HEK293 (cell line): ENCODE measurements at regions not wholly inside any gene's neighbourhood (a gene's known extent, or its start where the extent isn't known, plus 50 kb on each side); places are given as distances from the start of the nearest gene placed in this dataset.

Source experiments
- CTCF ChIA-PET: fragments of 350-600 bp; formaldehyde crosslinking; extraction: SDS; loops from one replicate; lab custom pipeline; 2021; ENCODE audit warnings: antibody characterized with exemption; lab: Yijun Ruan, JAX
- POLR2A ChIA-PET: fragments of 300-600 bp; formaldehyde crosslinking; extraction: SDS; loops from one replicate; lab custom pipeline; 2020; ENCODE audit warnings: antibody characterized with exemption, inconsistent platforms; lab: Yijun Ruan, JAX
- H3K27ac ChIP-seq: fragments of 200-500 bp; sonication (Bioruptor generic); 2 replicates; pipeline ENCODE4 v1.5.1; 2014; ENCODE audit warnings: low read depth, low read length, control low read depth, inconsistent platforms; ENCODE audit errors: extremely low read depth
- H3K36me3 ChIP-seq, 2 experiments: fragments of 200-500 bp in 1 of 2; sonication (Bioruptor generic) in 1 of 2; 1 replicate in 1 of 2; 2 replicates in 1 of 2; pipeline ENCODE4 v1.5.1; 2014 to 2017; ENCODE audit warnings: inconsistent platforms in 2 of 2, low read length in 2 of 2; ENCODE audit not compliant: control insufficient read depth in 2 of 2, insufficient read depth in 1 of 2
- H3K4me1 ChIP-seq: fragments of 200-500 bp; sonication (Bioruptor generic); 2 replicates; pipeline ENCODE4 v1.5.1; 2014; ENCODE audit warnings: mild to moderate bottlenecking, low read length, inconsistent platforms; ENCODE audit not compliant: control insufficient read depth, insufficient read depth
- H3K4me3 ChIP-seq: 2 replicates; pipeline ENCODE4 v1.5.1; 2011; ENCODE audit warnings: low read depth, mild to moderate bottlenecking, control low read depth, low read length, moderate library complexity
- H3K9me3 ChIP-seq: fragments of 200-500 bp; sonication (Bioruptor generic); 2 replicates; pipeline ENCODE4 v1.5.1; 2014; ENCODE audit warnings: low read depth, low read length, inconsistent platforms; ENCODE audit not compliant: control insufficient read depth, insufficient read depth
- BCL11B ChIP-seq: fragments of 450-650 bp; formaldehyde crosslinking; IDR thresholded peaks from 2 replicates; pipeline ENCODE4 v1.5.1; 2016; ENCODE audit warnings: low read depth, missing biosample characterization, missing genetic modification characterization
- GLI4 ChIP-seq: fragments of 450-650 bp; formaldehyde crosslinking; IDR thresholded peaks from 2 replicates; pipeline ENCODE4 v1.5.1; 2016; ENCODE audit warnings: missing biosample characterization, missing genetic modification characterization
- KLF16 ChIP-seq: fragments of 450-650 bp; formaldehyde crosslinking; IDR thresholded peaks from 2 replicates; pipeline ENCODE4 v1.5.1; 2017; ENCODE audit warnings: missing biosample characterization, missing genetic modification characterization
- OVOL3 ChIP-seq: fragments of 450-650 bp; formaldehyde crosslinking; IDR thresholded peaks from 2 replicates; pipeline ENCODE4 v1.5.1; 2016; ENCODE audit warnings: missing biosample characterization, missing genetic modification characterization
- SP3 ChIP-seq: fragments of 450-650 bp; formaldehyde crosslinking; IDR thresholded peaks from 2 replicates; pipeline ENCODE4 v1.5.1; 2016; ENCODE audit warnings: missing biosample characterization, missing genetic modification characterization
- ZNF138 ChIP-seq: fragments of 450-650 bp; formaldehyde crosslinking; IDR thresholded peaks from 2 replicates; pipeline ENCODE4 v1.5.1; 2016; ENCODE audit warnings: missing biosample characterization, missing genetic modification characterization, borderline replicate concordance
- ZNF248 ChIP-seq: fragments of 450-650 bp; formaldehyde crosslinking; IDR thresholded peaks from 2 replicates; pipeline ENCODE4 v1.5.1; 2017; ENCODE audit warnings: missing biosample characterization, missing genetic modification characterization
- ZNF561 ChIP-seq: fragments of 450-650 bp; IDR thresholded peaks from 2 replicates; pipeline ENCODE4 v1.5.1; 2018; ENCODE audit warnings: missing biosample characterization, missing genetic modification characterization, borderline replicate concordance
- ZNF843 ChIP-seq: fragments of 450-650 bp; formaldehyde crosslinking; IDR thresholded peaks from 2 replicates; pipeline ENCODE4 v1.5.1; 2016; ENCODE audit warnings: missing biosample characterization, missing genetic modification characterization
- TF ChIP-seq, protein P1 (sequence below): fragments of 450-650 bp; formaldehyde crosslinking; IDR thresholded peaks from 2 replicates; pipeline ENCODE4 v1.5.1; 2017; ENCODE audit warnings: missing biosample characterization, missing genetic modification characterization
- TF ChIP-seq, protein P2 (sequence below): fragments of 450-650 bp; formaldehyde crosslinking; IDR thresholded peaks from 2 replicates; pipeline ENCODE4 v1.5.1; 2017; ENCODE audit warnings: missing biosample characterization, missing genetic modification characterization
- TF ChIP-seq, protein P3 (sequence below): fragments of 450-650 bp; formaldehyde crosslinking; IDR thresholded peaks from 2 replicates; pipeline ENCODE4 v1.5.1; 2017; ENCODE audit warnings: missing biosample characterization, missing genetic modification characterization
- TF ChIP-seq, protein P4 (sequence below): fragments of 450-650 bp; formaldehyde crosslinking; IDR thresholded peaks from 2 replicates; pipeline ENCODE4 v1.5.0; 2017; ENCODE audit warnings: missing biosample characterization, missing genetic modification characterization, borderline replicate concordance
- TF ChIP-seq, protein P5 (sequence below): fragments of 450-650 bp; formaldehyde crosslinking; IDR thresholded peaks from 2 replicates; pipeline ENCODE4 v1.5.1; 2017; ENCODE audit warnings: missing biosample characterization, missing genetic modification characterization
- TF ChIP-seq, protein P6 (sequence below): fragments of 450-650 bp; formaldehyde crosslinking; IDR thresholded peaks from 2 replicates; pipeline ENCODE4 v1.5.1; 2016; ENCODE audit warnings: missing biosample characterization, missing genetic modification characterization
- TF ChIP-seq, protein P7 (sequence below): fragments of 450-650 bp; formaldehyde crosslinking; IDR thresholded peaks from 2 replicates; pipeline ENCODE4 v1.5.1; 2016; ENCODE audit warnings: missing biosample characterization, missing genetic modification characterization

DNA sequence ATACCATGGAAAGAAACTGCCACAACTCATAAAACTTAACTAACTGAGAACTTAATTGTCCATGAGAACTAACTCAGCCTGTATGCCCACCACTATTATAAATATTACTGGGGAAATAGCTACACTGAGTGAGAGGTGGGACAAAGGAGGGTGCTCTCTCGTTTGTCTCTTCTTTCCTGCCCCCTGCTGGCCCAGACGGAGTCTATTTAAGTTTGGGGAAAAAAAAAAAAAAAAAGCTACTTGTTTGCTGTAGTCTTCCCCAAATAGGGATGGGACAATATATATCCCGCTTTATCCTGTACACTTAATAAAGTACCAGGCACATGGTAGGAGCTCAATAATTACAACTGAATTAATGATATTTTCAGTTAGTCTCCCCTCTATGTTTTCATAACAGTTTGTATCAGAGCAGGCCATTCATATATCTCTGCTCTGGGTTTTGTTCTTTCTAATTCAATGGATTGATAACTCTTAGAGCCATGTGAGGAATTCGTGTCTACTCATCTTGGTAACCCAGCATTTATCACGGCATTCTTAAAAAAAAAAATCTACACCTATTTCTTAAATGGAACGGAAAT is 647.6 kb upstream of the PKDCC start:
- TF ChIP-seq, protein P1, sequence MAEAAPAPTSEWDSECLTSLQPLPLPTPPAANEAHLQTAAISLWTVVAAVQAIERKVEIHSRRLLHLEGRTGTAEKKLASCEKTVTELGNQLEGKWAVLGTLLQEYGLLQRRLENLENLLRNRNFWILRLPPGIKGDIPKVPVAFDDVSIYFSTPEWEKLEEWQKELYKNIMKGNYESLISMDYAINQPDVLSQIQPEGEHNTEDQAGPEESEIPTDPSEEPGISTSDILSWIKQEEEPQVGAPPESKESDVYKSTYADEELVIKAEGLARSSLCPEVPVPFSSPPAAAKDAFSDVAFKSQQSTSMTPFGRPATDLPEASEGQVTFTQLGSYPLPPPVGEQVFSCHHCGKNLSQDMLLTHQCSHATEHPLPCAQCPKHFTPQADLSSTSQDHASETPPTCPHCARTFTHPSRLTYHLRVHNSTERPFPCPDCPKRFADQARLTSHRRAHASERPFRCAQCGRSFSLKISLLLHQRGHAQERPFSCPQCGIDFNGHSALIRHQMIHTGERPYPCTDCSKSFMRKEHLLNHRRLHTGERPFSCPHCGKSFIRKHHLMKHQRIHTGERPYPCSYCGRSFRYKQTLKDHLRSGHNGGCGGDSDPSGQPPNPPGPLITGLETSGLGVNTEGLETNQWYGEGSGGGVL: no peak
- TF ChIP-seq, protein P2, sequence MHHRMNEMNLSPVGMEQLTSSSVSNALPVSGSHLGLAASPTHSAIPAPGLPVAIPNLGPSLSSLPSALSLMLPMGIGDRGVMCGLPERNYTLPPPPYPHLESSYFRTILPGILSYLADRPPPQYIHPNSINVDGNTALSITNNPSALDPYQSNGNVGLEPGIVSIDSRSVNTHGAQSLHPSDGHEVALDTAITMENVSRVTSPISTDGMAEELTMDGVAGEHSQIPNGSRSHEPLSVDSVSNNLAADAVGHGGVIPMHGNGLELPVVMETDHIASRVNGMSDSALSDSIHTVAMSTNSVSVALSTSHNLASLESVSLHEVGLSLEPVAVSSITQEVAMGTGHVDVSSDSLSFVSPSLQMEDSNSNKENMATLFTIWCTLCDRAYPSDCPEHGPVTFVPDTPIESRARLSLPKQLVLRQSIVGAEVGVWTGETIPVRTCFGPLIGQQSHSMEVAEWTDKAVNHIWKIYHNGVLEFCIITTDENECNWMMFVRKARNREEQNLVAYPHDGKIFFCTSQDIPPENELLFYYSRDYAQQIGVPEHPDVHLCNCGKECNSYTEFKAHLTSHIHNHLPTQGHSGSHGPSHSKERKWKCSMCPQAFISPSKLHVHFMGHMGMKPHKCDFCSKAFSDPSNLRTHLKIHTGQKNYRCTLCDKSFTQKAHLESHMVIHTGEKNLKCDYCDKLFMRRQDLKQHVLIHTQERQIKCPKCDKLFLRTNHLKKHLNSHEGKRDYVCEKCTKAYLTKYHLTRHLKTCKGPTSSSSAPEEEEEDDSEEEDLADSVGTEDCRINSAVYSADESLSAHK: no peak
- TF ChIP-seq ZNF138 (tag by site-specific recombination): no peak
- TF ChIP-seq SP3 (tag by site-specific recombination): no peak
- TF ChIP-seq GLI4 (tag by site-specific recombination): no peak
- no peak for TF ChIP-seq KLF16 (tag by site-specific recombination)
- no peak for TF ChIP-seq BCL11B (tag by site-specific recombination)
- TF ChIP-seq ZNF843 (tag by site-specific recombination): no peak
- no peak for TF ChIP-seq ZNF248 (tag by site-specific recombination)
- no peak for TF ChIP-seq ZNF561 (tag by site-specific recombination)
- TF ChIP-seq, protein P3, sequence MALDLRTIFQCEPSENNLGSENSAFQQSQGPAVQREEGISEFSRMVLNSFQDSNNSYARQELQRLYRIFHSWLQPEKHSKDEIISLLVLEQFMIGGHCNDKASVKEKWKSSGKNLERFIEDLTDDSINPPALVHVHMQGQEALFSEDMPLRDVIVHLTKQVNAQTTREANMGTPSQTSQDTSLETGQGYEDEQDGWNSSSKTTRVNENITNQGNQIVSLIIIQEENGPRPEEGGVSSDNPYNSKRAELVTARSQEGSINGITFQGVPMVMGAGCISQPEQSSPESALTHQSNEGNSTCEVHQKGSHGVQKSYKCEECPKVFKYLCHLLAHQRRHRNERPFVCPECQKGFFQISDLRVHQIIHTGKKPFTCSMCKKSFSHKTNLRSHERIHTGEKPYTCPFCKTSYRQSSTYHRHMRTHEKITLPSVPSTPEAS (tag by site-specific recombination): no peak
- TF ChIP-seq, protein P4, sequence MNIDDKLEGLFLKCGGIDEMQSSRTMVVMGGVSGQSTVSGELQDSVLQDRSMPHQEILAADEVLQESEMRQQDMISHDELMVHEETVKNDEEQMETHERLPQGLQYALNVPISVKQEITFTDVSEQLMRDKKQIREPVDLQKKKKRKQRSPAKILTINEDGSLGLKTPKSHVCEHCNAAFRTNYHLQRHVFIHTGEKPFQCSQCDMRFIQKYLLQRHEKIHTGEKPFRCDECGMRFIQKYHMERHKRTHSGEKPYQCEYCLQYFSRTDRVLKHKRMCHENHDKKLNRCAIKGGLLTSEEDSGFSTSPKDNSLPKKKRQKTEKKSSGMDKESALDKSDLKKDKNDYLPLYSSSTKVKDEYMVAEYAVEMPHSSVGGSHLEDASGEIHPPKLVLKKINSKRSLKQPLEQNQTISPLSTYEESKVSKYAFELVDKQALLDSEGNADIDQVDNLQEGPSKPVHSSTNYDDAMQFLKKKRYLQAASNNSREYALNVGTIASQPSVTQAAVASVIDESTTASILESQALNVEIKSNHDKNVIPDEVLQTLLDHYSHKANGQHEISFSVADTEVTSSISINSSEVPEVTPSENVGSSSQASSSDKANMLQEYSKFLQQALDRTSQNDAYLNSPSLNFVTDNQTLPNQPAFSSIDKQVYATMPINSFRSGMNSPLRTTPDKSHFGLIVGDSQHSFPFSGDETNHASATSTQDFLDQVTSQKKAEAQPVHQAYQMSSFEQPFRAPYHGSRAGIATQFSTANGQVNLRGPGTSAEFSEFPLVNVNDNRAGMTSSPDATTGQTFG (tag by site-specific recombination): no peak
- TF ChIP-seq, protein P5, sequence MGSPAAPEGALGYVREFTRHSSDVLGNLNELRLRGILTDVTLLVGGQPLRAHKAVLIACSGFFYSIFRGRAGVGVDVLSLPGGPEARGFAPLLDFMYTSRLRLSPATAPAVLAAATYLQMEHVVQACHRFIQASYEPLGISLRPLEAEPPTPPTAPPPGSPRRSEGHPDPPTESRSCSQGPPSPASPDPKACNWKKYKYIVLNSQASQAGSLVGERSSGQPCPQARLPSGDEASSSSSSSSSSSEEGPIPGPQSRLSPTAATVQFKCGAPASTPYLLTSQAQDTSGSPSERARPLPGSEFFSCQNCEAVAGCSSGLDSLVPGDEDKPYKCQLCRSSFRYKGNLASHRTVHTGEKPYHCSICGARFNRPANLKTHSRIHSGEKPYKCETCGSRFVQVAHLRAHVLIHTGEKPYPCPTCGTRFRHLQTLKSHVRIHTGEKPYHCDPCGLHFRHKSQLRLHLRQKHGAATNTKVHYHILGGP (tag by site-specific recombination): no peak
- no peak for TF ChIP-seq OVOL3 (tag by site-specific recombination)
- TF ChIP-seq, protein P6, sequence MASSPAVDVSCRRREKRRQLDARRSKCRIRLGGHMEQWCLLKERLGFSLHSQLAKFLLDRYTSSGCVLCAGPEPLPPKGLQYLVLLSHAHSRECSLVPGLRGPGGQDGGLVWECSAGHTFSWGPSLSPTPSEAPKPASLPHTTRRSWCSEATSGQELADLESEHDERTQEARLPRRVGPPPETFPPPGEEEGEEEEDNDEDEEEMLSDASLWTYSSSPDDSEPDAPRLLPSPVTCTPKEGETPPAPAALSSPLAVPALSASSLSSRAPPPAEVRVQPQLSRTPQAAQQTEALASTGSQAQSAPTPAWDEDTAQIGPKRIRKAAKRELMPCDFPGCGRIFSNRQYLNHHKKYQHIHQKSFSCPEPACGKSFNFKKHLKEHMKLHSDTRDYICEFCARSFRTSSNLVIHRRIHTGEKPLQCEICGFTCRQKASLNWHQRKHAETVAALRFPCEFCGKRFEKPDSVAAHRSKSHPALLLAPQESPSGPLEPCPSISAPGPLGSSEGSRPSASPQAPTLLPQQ (tag by site-specific recombination): no peak
- TF ChIP-seq, protein P7, sequence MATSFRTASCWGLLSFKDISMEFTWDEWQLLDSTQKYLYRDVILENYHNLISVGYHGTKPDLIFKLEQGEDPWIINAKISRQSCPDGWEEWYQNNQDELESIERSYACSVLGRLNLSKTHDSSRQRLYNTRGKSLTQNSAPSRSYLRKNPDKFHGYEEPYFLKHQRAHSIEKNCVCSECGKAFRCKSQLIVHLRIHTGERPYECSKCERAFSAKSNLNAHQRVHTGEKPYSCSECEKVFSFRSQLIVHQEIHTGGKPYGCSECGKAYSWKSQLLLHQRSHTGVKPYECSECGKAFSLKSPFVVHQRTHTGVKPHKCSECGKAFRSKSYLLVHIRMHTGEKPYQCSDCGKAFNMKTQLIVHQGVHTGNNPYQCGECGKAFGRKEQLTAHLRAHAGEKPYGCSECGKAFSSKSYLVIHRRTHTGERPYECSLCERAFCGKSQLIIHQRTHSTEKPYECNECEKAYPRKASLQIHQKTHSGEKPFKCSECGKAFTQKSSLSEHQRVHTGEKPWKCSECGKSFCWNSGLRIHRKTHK (tag by site-specific recombination): no peak
- H3K9me3 ChIP-seq: no peaks in the 10 kb centered on the region
- no peak overlapping the region for H3K4me3 ChIP-seq
- POLR2A ChIA-PET: no interaction called here
- CTCF ChIA-PET: interaction anchor here (0.7 to 2.4 kb wide), 6 partner anchors 10 to 1486 kb away, joined by 3 to 7 read pairs (median 4); no protein-coding TSS in a partner anchor
- H3K4me1 ChIP-seq: no peaks in the 10 kb centered on the region
- H3K36me3 ChIP-seq: no peaks in the 10 kb centered on the region
- no peak overlapping the region for H3K27ac ChIP-seq
